ENCODE measurements at regions not wholly inside any gene's neighbourhood (a gene's known extent, or its start where the extent isn't known, plus 50 kb on each side); places are given as distances from the start of the nearest gene placed in this dataset.

DNA sequence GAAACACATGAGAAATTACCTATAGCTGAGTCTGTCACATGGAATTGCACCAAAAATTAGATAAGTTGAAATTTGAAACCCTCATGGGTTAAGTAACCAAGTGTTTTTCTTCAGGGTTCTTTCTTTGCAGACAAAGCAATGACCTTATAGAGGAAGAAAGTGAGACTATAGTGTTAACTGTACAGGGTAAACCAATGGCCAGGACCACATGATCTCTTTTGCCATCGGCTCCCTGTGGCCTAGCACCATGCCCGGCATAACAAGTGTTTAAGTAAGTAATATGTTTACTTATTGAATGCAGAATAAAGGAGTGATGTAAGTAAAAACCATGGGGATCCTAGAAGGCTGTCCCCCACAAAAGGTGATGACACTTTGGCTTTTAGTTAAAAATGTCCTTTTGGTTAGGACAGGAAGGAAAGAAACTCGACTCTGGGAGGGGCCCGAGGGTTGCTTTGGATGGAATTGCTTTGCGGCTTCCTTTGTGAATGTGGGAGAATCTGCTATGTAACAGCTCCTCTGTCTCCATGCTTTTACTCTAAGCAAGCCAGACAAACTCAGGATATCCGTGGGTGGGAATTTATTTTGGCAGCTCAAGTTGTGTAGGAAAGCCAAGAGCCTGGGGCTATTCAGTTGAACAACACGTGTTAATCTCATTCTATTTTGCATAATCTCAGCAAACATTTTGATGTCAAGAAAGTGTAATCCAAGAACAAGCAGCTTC, 454.7 kb downstream of the INSC start:
- Histone ChIP-seq H4K20me1 (ENCODE audit: insufficient read depth) (no peaks in the 10 kb centered on the region), H3K9me2 (ENCODE audit: insufficient read depth) (no peaks in the 10 kb centered on the region), H2AFZ (ENCODE audit: low read depth, low read length, poor library complexity, severe bottlenecking) (no peak overlapping the region), H3K27me3 (ENCODE audit: insufficient read depth, low read length) (0 out of 2 replicates have a peak, but pooled peaks cover 7% of the 10 kb centered on the region), H3K9ac (ENCODE audit: low read length) (no peak overlapping the region), H3K4me2 (ENCODE audit: low read length) (no peak overlapping the region), H3K36me3 (ENCODE audit: control insufficient read depth in 1 of 2, insufficient read depth in 2 of 2, low read length in 2 of 2) (no peaks in the 10 kb centered on the region), H3K27ac (ENCODE audit: low read depth, low read length) (no peak overlapping the region), H3K9me3 (ENCODE audit: control insufficient read depth in 1 of 2, insufficient read depth in 1 of 2, low read depth in 1 of 2, low read length in 2 of 2) (no peaks in the 10 kb centered on the region), H3K4me1 (ENCODE audit: control insufficient read depth in 1 of 2, insufficient read depth in 2 of 2, low read length in 2 of 2) (no peaks in the 10 kb centered on the region), H3K79me2 (ENCODE audit: insufficient read depth, low read length) (no peaks in the 10 kb centered on the region), H3K4me3 (replicated peaks in 1 of 2; ENCODE audit: low read depth in 1 of 2, low read length in 2 of 2) (no peak overlapping the region)
- RAD21 ChIA-PET (ENCODE audit: low non-redundant PET in 1 of 2, low total read pairs in 2 of 2, uncharacterized antibody in 2 of 2, unreplicated experiment in 2 of 2), result no interaction called here
- DNase-seq (ENCODE audit: low read depth, low spot score) (no peak), ATAC-seq (no peak)
- CTCF ChIA-PET, result no interaction called here
- POLR2A ChIA-PET, result no interaction called here
- TF ChIP-seq TCF7L2 (IDR thresholded peaks at IDR 0.05; ENCODE audit: borderline replicate concordance, extremely low read depth, insufficient read depth, insufficient read length) (no peak), ELF1 (IDR thresholded peaks at IDR 0.05; ENCODE audit: borderline replicate concordance, low read depth) (no peak), POLR2AphosphoS5 (IDR thresholded peaks at IDR 0.05; ENCODE audit: low read depth, low read length) (no peak), YY1 (IDR thresholded peaks at IDR 0.05; ENCODE audit: extremely low read depth, insufficient replicate concordance, low read depth, low read length) (no peak), EZH2 (IDR thresholded peaks at IDR 0.05) (no peak), POLR2A (IDR thresholded peaks at IDR 0.05; ENCODE audit: borderline replicate concordance, extremely low read depth, insufficient read depth, insufficient read length) (no peak), CEBPB (IDR thresholded peaks at IDR 0.05; ENCODE audit: low read depth) (no peak), ZFX (IDR thresholded peaks at IDR 0.05) (no peak), JUND (IDR thresholded peaks at IDR 0.05) (no peak), SP1 (IDR thresholded peaks at IDR 0.05; ENCODE audit: low read depth) (no peak), RAD21 (IDR thresholded peaks at IDR 0.05; ENCODE audit: low read depth) (no peak), FOSL1 (IDR thresholded peaks at IDR 0.05; ENCODE audit: low read depth) (no peak)
- TF ChIP-seq, protein P1, sequence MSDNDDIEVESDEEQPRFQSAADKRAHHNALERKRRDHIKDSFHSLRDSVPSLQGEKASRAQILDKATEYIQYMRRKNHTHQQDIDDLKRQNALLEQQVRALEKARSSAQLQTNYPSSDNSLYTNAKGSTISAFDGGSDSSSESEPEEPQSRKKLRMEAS (IDR thresholded peaks at IDR 0.05), result no peak
- TF ChIP-seq, protein P2, sequence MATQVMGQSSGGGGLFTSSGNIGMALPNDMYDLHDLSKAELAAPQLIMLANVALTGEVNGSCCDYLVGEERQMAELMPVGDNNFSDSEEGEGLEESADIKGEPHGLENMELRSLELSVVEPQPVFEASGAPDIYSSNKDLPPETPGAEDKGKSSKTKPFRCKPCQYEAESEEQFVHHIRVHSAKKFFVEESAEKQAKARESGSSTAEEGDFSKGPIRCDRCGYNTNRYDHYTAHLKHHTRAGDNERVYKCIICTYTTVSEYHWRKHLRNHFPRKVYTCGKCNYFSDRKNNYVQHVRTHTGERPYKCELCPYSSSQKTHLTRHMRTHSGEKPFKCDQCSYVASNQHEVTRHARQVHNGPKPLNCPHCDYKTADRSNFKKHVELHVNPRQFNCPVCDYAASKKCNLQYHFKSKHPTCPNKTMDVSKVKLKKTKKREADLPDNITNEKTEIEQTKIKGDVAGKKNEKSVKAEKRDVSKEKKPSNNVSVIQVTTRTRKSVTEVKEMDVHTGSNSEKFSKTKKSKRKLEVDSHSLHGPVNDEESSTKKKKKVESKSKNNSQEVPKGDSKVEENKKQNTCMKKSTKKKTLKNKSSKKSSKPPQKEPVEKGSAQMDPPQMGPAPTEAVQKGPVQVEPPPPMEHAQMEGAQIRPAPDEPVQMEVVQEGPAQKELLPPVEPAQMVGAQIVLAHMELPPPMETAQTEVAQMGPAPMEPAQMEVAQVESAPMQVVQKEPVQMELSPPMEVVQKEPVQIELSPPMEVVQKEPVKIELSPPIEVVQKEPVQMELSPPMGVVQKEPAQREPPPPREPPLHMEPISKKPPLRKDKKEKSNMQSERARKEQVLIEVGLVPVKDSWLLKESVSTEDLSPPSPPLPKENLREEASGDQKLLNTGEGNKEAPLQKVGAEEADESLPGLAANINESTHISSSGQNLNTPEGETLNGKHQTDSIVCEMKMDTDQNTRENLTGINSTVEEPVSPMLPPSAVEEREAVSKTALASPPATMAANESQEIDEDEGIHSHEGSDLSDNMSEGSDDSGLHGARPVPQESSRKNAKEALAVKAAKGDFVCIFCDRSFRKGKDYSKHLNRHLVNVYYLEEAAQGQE (IDR thresholded peaks at IDR 0.05; ENCODE audit: low read depth), result no peak
- TF ChIP-seq, protein P3, sequence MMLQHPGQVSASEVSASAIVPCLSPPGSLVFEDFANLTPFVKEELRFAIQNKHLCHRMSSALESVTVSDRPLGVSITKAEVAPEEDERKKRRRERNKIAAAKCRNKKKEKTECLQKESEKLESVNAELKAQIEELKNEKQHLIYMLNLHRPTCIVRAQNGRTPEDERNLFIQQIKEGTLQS (IDR thresholded peaks at IDR 0.05), result no peak
- no TSS peak for BruUV-seq (replicated peaks)
- intact Hi-C loops (cut with micrococcal nuclease), result loop anchor here (2.0 kb wide), 1 partner anchor 63 kb away; no protein-coding TSS in a partner anchor

All from HCT116 (cell line).